Endodermal cell (in vitro differentiated cells): ENCODE measurements at regions not wholly inside any gene's neighbourhood (a gene's known extent, or its start where the extent isn't known, plus 50 kb on each side); places are given as distances from the start of the nearest gene placed in this dataset.

ENCODE experiments used
- DNase-seq: peaks from one replicate; pipeline ENCODE4 v3.0.0-alpha.2; 2017
- H3K27ac ChIP-seq: 2 replicates; pipeline ENCODE4 v1.5.1; 2013; ENCODE audit warnings: mild to moderate bottlenecking, low read depth, low read length, moderate library complexity
- H3K27me3 ChIP-seq: 2 replicates; pipeline ENCODE4 v1.6.1; 2013; ENCODE audit warnings: mild to moderate bottlenecking, low read length, moderate library complexity; ENCODE audit not compliant: insufficient read depth, control insufficient read depth, poor library complexity, severe bottlenecking
- H3K36me3 ChIP-seq: 2 replicates; pipeline ENCODE4 v1.7.0; 2013; ENCODE audit warnings: mild to moderate bottlenecking, low read length, moderate library complexity; ENCODE audit not compliant: control insufficient read depth, insufficient read depth
- H3K4me1 ChIP-seq: one replicate; pipeline ENCODE4 v1.7.0; 2013; ENCODE audit warnings: low read length; ENCODE audit not compliant: control insufficient read depth, insufficient read depth
- H3K4me3 ChIP-seq: 2 replicates; pipeline ENCODE4 v1.5.1; 2013; ENCODE audit warnings: mild to moderate bottlenecking, low read length, moderate library complexity
- H3K9ac ChIP-seq: 2 replicates; pipeline ENCODE4 v1.6.1; 2013; ENCODE audit warnings: mild to moderate bottlenecking, low read length, moderate library complexity; ENCODE audit not compliant: poor library complexity, severe bottlenecking; ENCODE audit errors: extremely low read depth
- H3K9me3 ChIP-seq: 2 replicates; pipeline ENCODE4 v1.6.1; 2013; ENCODE audit warnings: mild to moderate bottlenecking, low read length, moderate library complexity; ENCODE audit not compliant: control insufficient read depth
- H3K27ac Mint-ChIP-seq: 2 replicates; pipeline ENCODE4 v1.8.0; 2020; ENCODE audit warnings: mixed read lengths
- H3K27me3 Mint-ChIP-seq: 2 replicates; pipeline ENCODE4 v1.8.0; 2021; ENCODE audit warnings: mild to moderate bottlenecking, mixed read lengths; ENCODE audit not compliant: insufficient read depth
- H3K36me3 Mint-ChIP-seq: 2 replicates; pipeline ENCODE4 v1.8.0; 2020; ENCODE audit warnings: low read depth, mixed read lengths
- H3K4me1 Mint-ChIP-seq: 2 replicates; pipeline ENCODE4 v1.8.0; 2020; ENCODE audit warnings: mixed read lengths
- H3K4me3 Mint-ChIP-seq: 2 replicates; pipeline ENCODE4 v1.8.0; 2020; ENCODE audit warnings: mild to moderate bottlenecking, moderate library complexity, mixed read lengths
- H3K9me3 Mint-ChIP-seq: 2 replicates; pipeline ENCODE4 v1.8.0; 2020; ENCODE audit warnings: mild to moderate bottlenecking, mixed read lengths
- WGBS, 2 experiments: methylation state at CpG; one replicate each; pipeline versions ENCODE4 v1.1.5 to v1.1.7; 2013; ENCODE audit warnings: missing lambda C conversion rate in 2 of 2, mixed read lengths in 1 of 2; ENCODE audit not compliant: insufficient coverage in 1 of 2, insufficient read length in 1 of 2; 5-methylcytosine and 5-hydroxymethylcytosine counted together
- TF ChIP-seq, protein P1 (sequence below): fragments of 200-600 bp; sonication (generic); conservative IDR thresholded peaks from 2 replicates; pipeline ENCODE4 v1.5.0; 2021; ENCODE audit warnings: antibody characterized with exemption, mild to moderate bottlenecking

DNA sequence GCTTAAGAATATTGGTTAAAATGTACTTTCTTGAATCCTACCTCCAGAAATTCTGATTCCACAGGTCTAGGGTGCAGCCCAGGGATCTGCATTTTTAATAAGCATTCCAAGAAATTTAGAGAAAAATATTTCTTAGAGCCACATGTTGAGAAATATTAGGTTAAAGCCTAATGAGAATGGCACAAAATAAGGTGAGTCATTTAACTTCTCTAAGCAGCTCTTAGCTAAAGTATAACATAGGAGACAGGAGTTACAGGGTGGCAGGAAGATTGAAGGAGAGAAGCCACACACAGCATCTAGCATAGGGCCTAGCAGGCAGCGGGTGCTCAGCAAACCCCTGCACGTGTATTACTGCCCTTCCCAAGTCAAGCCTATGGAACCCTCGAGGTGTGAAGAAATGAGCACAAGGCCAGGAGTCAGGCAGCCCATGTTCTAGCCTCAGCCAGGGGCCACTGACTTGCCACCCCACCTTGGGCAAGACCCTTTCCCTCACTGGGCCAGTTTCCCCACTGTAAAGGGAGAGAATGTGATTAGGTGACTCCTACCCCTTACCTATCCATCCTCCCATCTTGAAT lies 197.1 kb upstream of the TLE3 start:
- Mint-ChIP-seq H3K36me3 (no peaks in the 10 kb centered on the region), H3K27ac (no peak overlapping the region), H3K27me3 (peaks cover 21% of the 10 kb centered on the region), H3K9me3 (no peaks in the 10 kb centered on the region), H3K4me1 (peaks cover 1% of the 10 kb centered on the region), H3K4me3 (no peak overlapping the region)
- Histone ChIP-seq H3K27me3 (peaks cover 15% of the 10 kb centered on the region), H3K36me3 (no peaks in the 10 kb centered on the region), H3K9ac (no peak overlapping the region), H3K4me1 (no peaks in the 10 kb centered on the region), H3K27ac (no peak overlapping the region), H3K9me3 (no peaks in the 10 kb centered on the region), H3K4me3 (no peak overlapping the region)
- TF ChIP-seq, protein P1, sequence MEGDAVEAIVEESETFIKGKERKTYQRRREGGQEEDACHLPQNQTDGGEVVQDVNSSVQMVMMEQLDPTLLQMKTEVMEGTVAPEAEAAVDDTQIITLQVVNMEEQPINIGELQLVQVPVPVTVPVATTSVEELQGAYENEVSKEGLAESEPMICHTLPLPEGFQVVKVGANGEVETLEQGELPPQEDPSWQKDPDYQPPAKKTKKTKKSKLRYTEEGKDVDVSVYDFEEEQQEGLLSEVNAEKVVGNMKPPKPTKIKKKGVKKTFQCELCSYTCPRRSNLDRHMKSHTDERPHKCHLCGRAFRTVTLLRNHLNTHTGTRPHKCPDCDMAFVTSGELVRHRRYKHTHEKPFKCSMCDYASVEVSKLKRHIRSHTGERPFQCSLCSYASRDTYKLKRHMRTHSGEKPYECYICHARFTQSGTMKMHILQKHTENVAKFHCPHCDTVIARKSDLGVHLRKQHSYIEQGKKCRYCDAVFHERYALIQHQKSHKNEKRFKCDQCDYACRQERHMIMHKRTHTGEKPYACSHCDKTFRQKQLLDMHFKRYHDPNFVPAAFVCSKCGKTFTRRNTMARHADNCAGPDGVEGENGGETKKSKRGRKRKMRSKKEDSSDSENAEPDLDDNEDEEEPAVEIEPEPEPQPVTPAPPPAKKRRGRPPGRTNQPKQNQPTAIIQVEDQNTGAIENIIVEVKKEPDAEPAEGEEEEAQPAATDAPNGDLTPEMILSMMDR: no peak
- no peak for DNase-seq
- 91 to 100% methylated on average over 1 to 3 of the region's 3 CpGs for WGBS, 2 experiments

DNA sequence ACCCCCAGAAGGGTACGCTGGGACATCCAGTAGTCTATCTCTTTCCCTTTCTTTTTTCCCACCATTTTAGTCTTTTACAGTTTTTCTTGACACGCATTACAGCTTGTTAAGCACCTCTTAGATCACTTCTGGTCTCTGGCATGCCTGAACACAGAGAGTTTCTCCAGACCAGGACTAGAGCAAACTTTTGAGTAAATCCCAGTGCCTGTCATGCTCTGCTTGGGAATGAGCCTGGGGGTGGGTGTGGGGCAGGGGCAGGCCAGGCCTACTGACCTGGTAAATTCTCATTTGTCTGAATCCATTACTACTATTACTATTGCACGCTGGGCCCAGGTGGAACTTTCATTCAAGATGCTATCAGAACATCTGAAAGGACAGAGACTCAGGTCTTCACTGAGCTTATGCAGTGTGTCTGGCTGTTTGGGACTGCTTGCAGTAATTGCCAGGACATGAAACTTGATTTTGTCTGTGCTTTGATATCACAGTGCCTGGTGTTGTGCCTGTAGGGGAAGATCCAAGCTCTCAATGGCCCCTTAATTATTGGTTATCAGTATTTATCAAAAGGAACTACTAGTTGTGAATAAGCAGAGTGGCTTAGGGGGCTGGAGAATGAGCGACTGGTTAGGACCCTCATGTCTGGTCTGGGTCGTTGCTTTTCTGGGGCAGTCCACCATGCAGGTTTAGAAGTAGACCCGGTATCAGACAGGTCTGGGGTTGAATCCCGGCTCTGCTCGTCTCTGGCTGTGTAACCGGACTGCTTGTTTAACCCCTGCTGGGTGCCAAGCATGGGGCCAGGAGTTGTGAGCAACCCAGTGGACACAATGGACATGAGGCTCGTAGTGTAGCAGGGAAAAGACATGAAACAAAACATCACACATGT lies 196.1 kb upstream of the TLE3 start:
- peaks cover 15% of the 10 kb centered on the region for H3K27me3 ChIP-seq
- WGBS, 2 experiments: 90 to 93% methylated on average over 9 to 10 of the region's 10 CpGs
- H3K36me3 ChIP-seq: no peaks in the 10 kb centered on the region
- H3K4me1 ChIP-seq: peaks cover 2% of the 10 kb centered on the region
- DNase-seq: no peak
- TF ChIP-seq, protein P1: no peak
- H3K27ac ChIP-seq: no peak overlapping the region
- no peaks in the 10 kb centered on the region for H3K9me3 ChIP-seq
- no peak overlapping the region for H3K4me3 Mint-ChIP-seq
- H3K9me3 Mint-ChIP-seq: no peaks in the 10 kb centered on the region
- no peak overlapping the region for H3K9ac ChIP-seq
- no peak overlapping the region for H3K27ac Mint-ChIP-seq
- H3K4me1 Mint-ChIP-seq: peaks cover 7% of the 10 kb centered on the region
- H3K4me3 ChIP-seq: no peak overlapping the region
- peaks cover 24% of the 10 kb centered on the region for H3K27me3 Mint-ChIP-seq
- H3K36me3 Mint-ChIP-seq: no peaks in the 10 kb centered on the region

DNA sequence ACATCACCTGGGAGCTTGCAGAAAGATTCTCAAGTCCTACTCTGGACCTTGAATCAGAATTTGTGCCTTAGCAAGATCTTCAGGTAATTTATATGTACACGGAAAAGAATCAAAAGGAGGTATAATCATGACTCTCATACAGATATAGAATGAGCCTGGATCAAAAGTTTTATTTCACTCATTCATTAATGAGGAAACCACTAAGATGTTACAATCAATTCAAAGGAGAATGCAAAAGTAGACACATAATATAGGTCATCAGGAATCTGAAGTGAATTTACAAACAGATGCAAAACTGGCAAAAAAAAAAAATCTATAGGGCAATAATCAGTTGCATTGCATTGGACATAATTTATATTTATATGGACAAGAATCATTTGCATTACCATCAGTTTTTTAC lies 195.4 kb upstream of the TLE3 start:
- H3K36me3 ChIP-seq: no peaks in the 10 kb centered on the region
- no peaks in the 10 kb centered on the region for H3K9me3 ChIP-seq
- H3K4me1 ChIP-seq: peaks cover 2% of the 10 kb centered on the region
- peaks cover 15% of the 10 kb centered on the region for H3K27me3 ChIP-seq
- Mint-ChIP-seq H3K27ac (no peak overlapping the region), H3K27me3 (peaks cover 24% of the 10 kb centered on the region), H3K4me3 (no peak overlapping the region), H3K9me3 (no peaks in the 10 kb centered on the region), H3K36me3 (no peaks in the 10 kb centered on the region), H3K4me1 (peaks cover 7% of the 10 kb centered on the region)
- no peak overlapping the region for H3K27ac ChIP-seq
- H3K9ac ChIP-seq: no peak overlapping the region
- H3K4me3 ChIP-seq: no peak overlapping the region
- WGBS, 2 experiments: 86 to 100% methylated on average over 1 of the region's 1 CpG
- TF ChIP-seq, protein P1: no peak
- no peak for DNase-seq
